Tibial nerve (tissue), 3 donors: ENCODE measurements at regions not wholly inside any gene's neighbourhood (a gene's known extent, or its start where the extent isn't known, plus 50 kb on each side); places are given as distances from the start of the nearest gene placed in this dataset.

Source experiments
- POLR2A ChIP-seq, 2 donors: fragments of 450-650 bp; IDR thresholded peaks; one replicate each; pipeline ENCODE4 v1.6.1; 2017; ENCODE audit warnings: antibody characterized with exemption in 2 of 2, mild to moderate bottlenecking in 2 of 2, moderate library complexity in 2 of 2
- TF ChIP-seq, protein P1 (sequence below), 5 experiments: fragments of 200-600 bp in 3 of 5; fragments of 450-650 bp in 2 of 5; sonication (generic) in 3 of 5; IDR thresholded peaks; one replicate each; pipeline ENCODE4 v1.5.1; 2016 to 2019; ENCODE audit warnings: antibody characterized with exemption in 5 of 5, mild to moderate bottlenecking in 3 of 5, moderate library complexity in 2 of 5

DNA sequence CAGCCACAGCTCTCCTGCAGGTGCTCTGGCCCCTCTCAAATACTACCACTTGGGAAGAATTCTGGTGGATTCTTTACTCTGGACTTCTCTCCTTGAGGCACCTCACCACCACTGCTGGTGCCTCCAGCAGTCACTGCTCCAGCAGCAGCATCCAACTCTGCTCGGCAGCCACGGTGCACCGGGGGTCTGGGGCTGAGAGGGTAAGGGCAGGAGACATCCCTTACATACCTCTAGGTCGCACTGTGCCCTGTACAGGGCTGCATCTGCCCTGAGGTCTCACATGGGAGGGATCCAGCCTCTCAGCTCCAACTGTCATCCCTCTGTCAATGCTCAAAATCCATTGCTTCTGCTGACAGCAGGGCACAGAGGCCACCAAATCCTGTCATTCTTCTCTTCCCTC is 588.2 kb downstream of the CDK5RAP2 start:
- TF ChIP-seq, protein P1, sequence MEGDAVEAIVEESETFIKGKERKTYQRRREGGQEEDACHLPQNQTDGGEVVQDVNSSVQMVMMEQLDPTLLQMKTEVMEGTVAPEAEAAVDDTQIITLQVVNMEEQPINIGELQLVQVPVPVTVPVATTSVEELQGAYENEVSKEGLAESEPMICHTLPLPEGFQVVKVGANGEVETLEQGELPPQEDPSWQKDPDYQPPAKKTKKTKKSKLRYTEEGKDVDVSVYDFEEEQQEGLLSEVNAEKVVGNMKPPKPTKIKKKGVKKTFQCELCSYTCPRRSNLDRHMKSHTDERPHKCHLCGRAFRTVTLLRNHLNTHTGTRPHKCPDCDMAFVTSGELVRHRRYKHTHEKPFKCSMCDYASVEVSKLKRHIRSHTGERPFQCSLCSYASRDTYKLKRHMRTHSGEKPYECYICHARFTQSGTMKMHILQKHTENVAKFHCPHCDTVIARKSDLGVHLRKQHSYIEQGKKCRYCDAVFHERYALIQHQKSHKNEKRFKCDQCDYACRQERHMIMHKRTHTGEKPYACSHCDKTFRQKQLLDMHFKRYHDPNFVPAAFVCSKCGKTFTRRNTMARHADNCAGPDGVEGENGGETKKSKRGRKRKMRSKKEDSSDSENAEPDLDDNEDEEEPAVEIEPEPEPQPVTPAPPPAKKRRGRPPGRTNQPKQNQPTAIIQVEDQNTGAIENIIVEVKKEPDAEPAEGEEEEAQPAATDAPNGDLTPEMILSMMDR (IDR thresholded peaks at IDR 0.05), result no peak
- TF ChIP-seq POLR2A (IDR thresholded peaks at IDR 0.05), result no peak
